ENCODE measurements at regions not wholly inside any gene's neighbourhood (a gene's known extent, or its start where the extent isn't known, plus 50 kb on each side); places are given as distances from the start of the nearest gene placed in this dataset.

- H3K4me3 ChIP-seq (ENCODE audit: low read depth in 1 of 2, low read length in 1 of 2), result no peak overlapping the region
- H3K36me3 ChIP-seq, result no peaks in the 10 kb centered on the region
- peaks cover 7 to 10% of the 10 kb centered on the region in 2 experiments for H3K4me1 ChIP-seq (ENCODE audit: control insufficient read depth in 1 of 2, insufficient read depth in 1 of 2, low read depth in 1 of 2, low read length in 1 of 2)
- peaks cover 14% of the 10 kb centered on the region for H3K27me3 ChIP-seq
- H3K9me3 ChIP-seq, result no peaks in the 10 kb centered on the region
- H3K27ac ChIP-seq, result no peak overlapping the region
- TF ChIP-seq CTCF (IDR thresholded peaks at IDR 0.05), result no peak
Measured at GRCh38 chr22:22050141-22050775, 67.7 kb upstream of the TOP3B start.

GRCh38 chr22:22049684-22050083, 67.1 kb upstream of the TOP3B start:
- Histone ChIP-seq H3K9me3 (no peaks in the 10 kb centered on the region), H3K36me3 (no peaks in the 10 kb centered on the region), H3K4me1 (ENCODE audit: control insufficient read depth in 1 of 2, insufficient read depth in 1 of 2, low read depth in 1 of 2, low read length in 1 of 2) (peaks cover 7 to 10% of the 10 kb centered on the region in 2 experiments), H3K4me3 (ENCODE audit: low read depth in 1 of 2, low read length in 1 of 2) (no peak overlapping the region), H3K27me3 (peaks cover 14% of the 10 kb centered on the region), H3K27ac (no peak overlapping the region)
- no peak for TF ChIP-seq CTCF (IDR thresholded peaks at IDR 0.05)

GRCh38 chr22:22048981-22049531, 66.5 kb upstream of the TOP3B start:
- Histone ChIP-seq H3K27me3 (peaks cover 14% of the 10 kb centered on the region), H3K4me3 (ENCODE audit: low read depth in 1 of 2, low read length in 1 of 2) (no peak overlapping the region), H3K27ac (no peak overlapping the region), H3K9me3 (no peaks in the 10 kb centered on the region), H3K4me1 (ENCODE audit: control insufficient read depth in 1 of 2, insufficient read depth in 1 of 2, low read depth in 1 of 2, low read length in 1 of 2) (peaks cover 7 to 10% of the 10 kb centered on the region in 2 experiments), H3K36me3 (no peaks in the 10 kb centered on the region)
- no peak for TF ChIP-seq CTCF (IDR thresholded peaks at IDR 0.05)

- H3K4me3 ChIP-seq (ENCODE audit: low read depth in 1 of 2, low read length in 1 of 2), result no peak overlapping the region
- no peaks in the 10 kb centered on the region for H3K36me3 ChIP-seq
- H3K27me3 ChIP-seq, result peaks cover 14% of the 10 kb centered on the region
- H3K4me1 ChIP-seq (ENCODE audit: control insufficient read depth in 1 of 2, insufficient read depth in 1 of 2, low read depth in 1 of 2, low read length in 1 of 2), result peaks cover 7 to 10% of the 10 kb centered on the region in 2 experiments
- TF ChIP-seq CTCF (IDR thresholded peaks at IDR 0.05), result no peak
- no peaks in the 10 kb centered on the region for H3K9me3 ChIP-seq
- no peak overlapping the region for H3K27ac ChIP-seq
Measured at GRCh38 chr22:22048318-22048942, 65.8 kb upstream of the TOP3B start.

- H3K4me1 ChIP-seq (ENCODE audit: control insufficient read depth in 1 of 2, insufficient read depth in 1 of 2, low read depth in 1 of 2, low read length in 1 of 2), result peaks cover 7 to 10% of the 10 kb centered on the region in 2 experiments
- no peaks in the 10 kb centered on the region for H3K9me3 ChIP-seq
- H3K36me3 ChIP-seq, result no peaks in the 10 kb centered on the region
- H3K27me3 ChIP-seq, result peaks cover 14% of the 10 kb centered on the region
- H3K27ac ChIP-seq, result no peak overlapping the region
- H3K4me3 ChIP-seq (ENCODE audit: low read depth in 1 of 2, low read length in 1 of 2), result no peak overlapping the region
- no peak for TF ChIP-seq CTCF (IDR thresholded peaks at IDR 0.05)
Measured at GRCh38 chr22:22047776-22048175, 65.2 kb upstream of the TOP3B start.

Data from neutrophil (primary cell).